GM23248 (cell line): ENCODE measurements at regions not wholly inside any gene's neighbourhood (a gene's known extent, or its start where the extent isn't known, plus 50 kb on each side); places are given as distances from the start of the nearest gene placed in this dataset.

ENCODE experiments used
- DNase-seq: peaks from one replicate; pipeline ENCODE4 v3.0.0-alpha.2; 2015
- H2AFZ ChIP-seq: fragments of 200-600 bp; sonication (generic); 2 replicates; pipeline ENCODE4 v1.6.1; 2016; ENCODE audit warnings: antibody characterized with exemption
- H3F3A ChIP-seq: fragments of 200-600 bp; sonication (generic); 2 replicates; pipeline ENCODE4 v1.6.1; 2016; ENCODE audit warnings: mild to moderate bottlenecking, antibody characterized with exemption, mixed run types; ENCODE audit not compliant: insufficient read depth
- H3K27ac ChIP-seq: fragments of 200-600 bp; sonication (generic); 2 replicates; pipeline ENCODE4 v1.5.1; 2016; ENCODE audit warnings: mild to moderate bottlenecking
- H3K27me3 ChIP-seq: fragments of 200-600 bp; sonication (generic); replicated peaks from 2 replicates; pipeline ENCODE4 v1.6.1; 2016; ENCODE audit warnings: mild to moderate bottlenecking; ENCODE audit not compliant: insufficient read depth
- H3K36me3 ChIP-seq: fragments of 200-600 bp; sonication (generic); 2 replicates; pipeline ENCODE4 v1.6.1; 2016; ENCODE audit warnings: low read depth, mild to moderate bottlenecking
- H3K4me1 ChIP-seq: fragments of 200-600 bp; sonication (generic); 2 replicates; pipeline ENCODE4 v1.6.1; 2016; ENCODE audit warnings: mild to moderate bottlenecking; ENCODE audit not compliant: insufficient read depth
- H3K4me2 ChIP-seq: fragments of 200-600 bp; sonication (generic); one replicate; pipeline ENCODE4 v1.6.1; 2016; ENCODE audit warnings: mild to moderate bottlenecking; ENCODE audit not compliant: unreplicated experiment
- H3K4me3 ChIP-seq: fragments of 200-600 bp; sonication (generic); 2 replicates; pipeline ENCODE4 v1.5.1; 2016; ENCODE audit warnings: mild to moderate bottlenecking
- H3K79me2 ChIP-seq: fragments of 200-600 bp; sonication (generic); 2 replicates; pipeline ENCODE4 v1.6.1; 2016; ENCODE audit warnings: mild to moderate bottlenecking; ENCODE audit not compliant: insufficient read depth
- H3K9ac ChIP-seq: fragments of 200-600 bp; sonication (generic); 2 replicates; pipeline ENCODE4 v1.6.1; 2016; ENCODE audit warnings: mild to moderate bottlenecking
- H3K9me2 ChIP-seq: fragments of 200-600 bp; sonication (generic); 2 replicates; pipeline ENCODE4 v1.6.1; 2016; ENCODE audit warnings: mixed run types, mild to moderate bottlenecking, moderate library complexity; ENCODE audit not compliant: insufficient read depth
- H3K9me3 ChIP-seq: fragments of 200-600 bp; sonication (generic); one replicate; pipeline ENCODE4 v1.6.1; 2017; ENCODE audit warnings: low read depth
- H4K20me1 ChIP-seq: fragments of 200-600 bp; sonication (generic); 2 replicates; pipeline ENCODE4 v1.6.0; 2016; ENCODE audit not compliant: insufficient read depth
- EZH2 ChIP-seq: fragments of 200-600 bp; sonication (generic); IDR thresholded peaks from 2 replicates; pipeline ENCODE4 v1.6.1; 2018; ENCODE audit warnings: antibody characterized with exemption, mild to moderate bottlenecking; ENCODE audit not compliant: insufficient read depth, poor library complexity, severe bottlenecking
- EZH2phosphoT487 ChIP-seq: fragments of 200-600 bp; sonication (generic); IDR thresholded peaks from 2 replicates; pipeline ENCODE4 v1.6.1; 2018; ENCODE audit warnings: antibody characterized with exemption, moderate library complexity, mild to moderate bottlenecking, low read depth; ENCODE audit not compliant: insufficient read depth
- WGBS, 2 experiments: methylation state at CpG; one replicate each; pipeline ENCODE4 v1.1.6; 2015 to 2017; ENCODE audit warnings: low lambda C conversion rate in 2 of 2, low coverage in 1 of 2; ENCODE audit errors: missing lambda C conversion rate in 2 of 2; 5-methylcytosine and 5-hydroxymethylcytosine counted together
- in situ Hi-C: fragments of 300-500 bp; cut with MboI; formaldehyde crosslinking; loops from 2 replicates; pipeline ENCODE4 v1.15.0; 2020

DNA sequence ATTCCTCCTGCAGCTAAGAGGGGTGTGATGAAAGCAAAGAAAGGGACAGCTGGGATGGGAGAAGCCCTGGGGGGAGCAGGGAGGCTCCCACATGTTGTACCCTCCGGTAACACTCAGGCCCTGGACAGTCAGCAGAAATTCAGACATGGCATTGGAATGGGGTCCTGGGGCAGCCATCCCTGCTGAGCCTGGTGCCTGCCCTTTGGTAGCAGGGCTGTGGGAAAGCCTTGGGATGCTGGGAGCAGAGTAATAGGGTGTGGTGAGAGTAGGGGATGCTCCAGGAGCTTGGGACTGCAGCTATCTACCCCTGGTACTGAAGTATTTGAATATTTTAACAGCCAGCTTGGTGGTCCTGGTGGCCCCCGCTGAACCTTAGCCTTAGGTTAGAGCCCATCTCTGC, 56.8 kb downstream of the FAM241B start:
- no peak for DNase-seq
- Histone ChIP-seq H3K4me1 (no peaks in the 10 kb centered on the region), H3K9me2 (no peaks in the 10 kb centered on the region), H3K27me3 (peaks cover 50% of the 10 kb centered on the region), H3K36me3 (no peaks in the 10 kb centered on the region), H3K79me2 (no peaks in the 10 kb centered on the region), H4K20me1 (no peaks in the 10 kb centered on the region), H3K9ac (no peak overlapping the region), H3K4me2 (no peak overlapping the region), H3K4me3 (no peak overlapping the region), H2AFZ (no peak overlapping the region), H3K27ac (no peak overlapping the region), H3F3A (no peaks in the 10 kb centered on the region), H3K9me3 (no peaks in the 10 kb centered on the region)
- WGBS, 2 experiments = 59 to 67% methylated on average over 2 of the region's 2 CpGs
- TF ChIP-seq EZH2 (no peak), EZH2phosphoT487 (no peak)
- in situ Hi-C loops = no loop called here

- Histone ChIP-seq H3K27ac (no peak overlapping the region), H3K4me1 (no peaks in the 10 kb centered on the region), H3K27me3 (peaks cover 50% of the 10 kb centered on the region), H2AFZ (no peak overlapping the region), H4K20me1 (no peaks in the 10 kb centered on the region), H3K4me2 (no peak overlapping the region), H3K4me3 (no peak overlapping the region), H3F3A (no peaks in the 10 kb centered on the region), H3K9me2 (no peaks in the 10 kb centered on the region), H3K9me3 (no peaks in the 10 kb centered on the region), H3K79me2 (no peaks in the 10 kb centered on the region), H3K36me3 (no peaks in the 10 kb centered on the region), H3K9ac (no peak overlapping the region)
- TF ChIP-seq EZH2phosphoT487 = no peak
- TF ChIP-seq EZH2 = no peak
- 49 to 51% methylated on average over 2 of the region's 2 CpGs for WGBS, 2 experiments
- in situ Hi-C loops = no loop called here
- DNase-seq = no peak
Observed at GRCh38 chr10:69687426-69687825, 57.4 kb downstream of the FAM241B start.

- no peak for DNase-seq
- Histone ChIP-seq H3K9me2 (no peaks in the 10 kb centered on the region), H3K79me2 (no peaks in the 10 kb centered on the region), H3K27me3 (peaks cover 35% of the 10 kb centered on the region; the same call in 1 of the 2 replicates), H3K9me3 (no peaks in the 10 kb centered on the region), H3K4me3 (no peak overlapping the region), H3K4me2 (no peak overlapping the region), H4K20me1 (no peaks in the 10 kb centered on the region), H3K4me1 (peaks cover 5% of the 10 kb centered on the region; the same call in 1 of the 2 replicates), H3F3A (peaks cover 5% of the 10 kb centered on the region; the same call in 1 of the 2 replicates), H3K36me3 (no peaks in the 10 kb centered on the region), H2AFZ (no peak overlapping the region), H3K9ac (no peak overlapping the region), H3K27ac (no peak overlapping the region)
- 73 to 91% methylated on average over 6 of the region's 6 CpGs for WGBS, 2 experiments
- in situ Hi-C loops = no loop called here
- TF ChIP-seq EZH2phosphoT487 (no peak), EZH2 (no peak)
Observed at GRCh38 chr10:69692267-69692666, 62.2 kb downstream of the FAM241B start.

DNA sequence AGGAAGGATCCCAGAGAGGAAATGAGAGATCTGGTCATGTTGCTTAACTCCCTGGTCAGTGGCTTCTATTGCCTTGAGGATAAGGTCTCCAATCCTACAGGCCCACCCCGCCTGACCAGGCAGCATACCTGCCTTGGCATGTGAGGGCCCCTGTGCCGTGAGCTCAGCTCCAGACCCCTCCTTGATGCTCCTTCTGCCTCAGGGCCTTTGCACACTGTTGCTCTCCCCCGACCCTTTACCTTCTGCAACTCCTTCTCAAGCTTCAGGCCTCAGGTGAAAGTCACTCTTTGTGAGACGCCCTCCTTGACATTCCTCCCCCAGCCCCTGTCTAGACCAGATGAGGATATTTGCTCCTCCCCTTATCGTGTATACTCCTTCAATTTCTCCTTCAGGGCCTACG, 62.8 kb downstream of the FAM241B start:
- Histone ChIP-seq H3K4me1 (peaks cover 5% of the 10 kb centered on the region; the same call in 1 of the 2 replicates), H3K4me3 (no peak overlapping the region), H3K79me2 (no peaks in the 10 kb centered on the region), H3K4me2 (no peak overlapping the region), H3K9ac (no peak overlapping the region), H4K20me1 (no peaks in the 10 kb centered on the region), H3K27me3 (peaks cover 35% of the 10 kb centered on the region), H3K36me3 (no peaks in the 10 kb centered on the region), H2AFZ (no peak overlapping the region), H3F3A (peaks cover 5% of the 10 kb centered on the region; the same call in 1 of the 2 replicates), H3K9me3 (no peaks in the 10 kb centered on the region), H3K9me2 (no peaks in the 10 kb centered on the region), H3K27ac (no peak overlapping the region)
- in situ Hi-C loops = no loop called here
- no peak for TF ChIP-seq EZH2phosphoT487
- TF ChIP-seq EZH2 = no peak
- 56 to 58% methylated on average over 5 to 6 of the region's 6 CpGs for WGBS, 2 experiments
- no peak for DNase-seq

DNA sequence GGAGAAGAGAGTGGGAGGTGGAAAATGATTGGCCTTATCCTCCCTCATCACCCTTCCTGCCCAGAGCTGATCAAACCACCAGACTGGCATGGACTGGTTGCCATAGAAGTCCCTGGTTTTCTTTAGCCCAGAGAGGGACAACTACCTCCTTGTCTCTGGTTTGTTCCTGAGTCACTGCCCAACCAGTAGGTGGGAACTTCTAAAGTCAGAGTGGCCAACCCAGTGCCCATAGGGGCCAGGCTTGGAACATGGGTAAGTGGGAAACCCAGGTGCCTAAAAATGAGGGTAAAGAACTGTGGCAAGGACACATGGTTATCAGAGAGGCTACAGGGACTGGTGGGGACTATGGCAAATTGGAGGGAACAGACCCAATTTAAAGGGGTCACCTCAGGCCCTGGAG, 63.8 kb downstream of the FAM241B start:
- H2AFZ ChIP-seq = no peak overlapping the region
- no peak for TF ChIP-seq EZH2phosphoT487
- TF ChIP-seq EZH2 = no peak
- H3K36me3 ChIP-seq = no peaks in the 10 kb centered on the region
- no peak for DNase-seq
- H3K9ac ChIP-seq = no peak overlapping the region
- no peaks in the 10 kb centered on the region for H4K20me1 ChIP-seq
- peaks cover 5% of the 10 kb centered on the region; the same call in 1 of the 2 replicates for H3F3A ChIP-seq
- H3K27me3 ChIP-seq = peaks cover 35% of the 10 kb centered on the region
- H3K27ac ChIP-seq = no peak overlapping the region
- no peaks in the 10 kb centered on the region for H3K79me2 ChIP-seq
- in situ Hi-C loops = no loop called here
- no peak overlapping the region for H3K4me2 ChIP-seq
- H3K4me1 ChIP-seq = peaks cover 5% of the 10 kb centered on the region; the same call in 1 of the 2 replicates
- H3K4me3 ChIP-seq = no peak overlapping the region
- no peaks in the 10 kb centered on the region for H3K9me3 ChIP-seq
- H3K9me2 ChIP-seq = no peaks in the 10 kb centered on the region
